Breast epithelium (tissue), 4 donors: ENCODE measurements at regions not wholly inside any gene's neighbourhood (a gene's known extent, or its start where the extent isn't known, plus 50 kb on each side); places are given as distances from the start of the nearest gene placed in this dataset.
"Not testable (repeated sequence)": the region's sequence is repeated elsewhere in the genome, so short reads cannot be mapped to it uniquely, and the experiment has no call there.

Experiments
- DNase-seq, 2 donors: peaks; one replicate each; pipeline ENCODE4 v3.0.0-alpha.2; 2019; ENCODE audit warnings: low spot score in 2 of 2
- H3K27ac ChIP-seq, 2 donors: fragments of 200-600 bp; sonication (generic) in 1 of 2; one replicate each; pipeline ENCODE4 v1.5.1; 2016 to 2019; ENCODE audit warnings: mild to moderate bottlenecking in 1 of 2
- H3K27me3 ChIP-seq, 2 donors: fragments of 200-600 bp; sonication (generic) in 1 of 2; one replicate each; pipeline versions ENCODE4 v1.5.1 to v1.6.0; 2017 to 2019; ENCODE audit warnings: control low read depth in 1 of 2, mild to moderate bottlenecking in 1 of 2
- H3K36me3 ChIP-seq: fragments of 200-600 bp; one replicate; pipeline ENCODE4 v1.5.1; 2019
- H3K4me1 ChIP-seq, 2 donors: fragments of 200-600 bp; sonication (generic); one replicate each; pipeline ENCODE4 v1.5.1; 2016 to 2019; ENCODE audit warnings: control low read depth in 1 of 2
- H3K4me3 ChIP-seq, 3 donors: fragments of 200-600 bp; sonication (generic); 1 replicate in 2 of 3; 2 replicates in 1 of 3; pipeline ENCODE4 v1.5.1; 2016 to 2019; ENCODE audit warnings: mild to moderate bottlenecking in 3 of 3, moderate library complexity in 2 of 3
- H3K9me3 ChIP-seq, 2 donors: fragments of 200-600 bp; sonication (generic) in 1 of 2; one replicate each; pipeline ENCODE4 v1.5.1; 2016 to 2019; ENCODE audit warnings: control low read depth in 1 of 2
- POLR2A ChIP-seq: fragments of 450-650 bp; IDR thresholded peaks from one replicate; pipeline ENCODE4 v1.6.1; 2016; ENCODE audit warnings: antibody characterized with exemption, mild to moderate bottlenecking, moderate library complexity
- POLR2AphosphoS5 ChIP-seq, 3 donors: sonication (generic); formaldehyde crosslinking; IDR thresholded peaks; one replicate each; pipeline ENCODE4 v1.6.1; 2017; ENCODE audit warnings: antibody characterized with exemption in 3 of 3
- intact Hi-C: fragments of 100-400 bp; cut with DNase I; formaldehyde crosslinking; loops from one replicate; pipeline ENCODE4 v1.15.1; 2023; ENCODE audit warnings: low total_unique reads
- TF ChIP-seq, protein P1 (sequence below), 3 donors: fragments of 450-650 bp; IDR thresholded peaks; one replicate each; pipeline ENCODE4 v1.5.1; 2016 to 2017; ENCODE audit warnings: antibody characterized with exemption in 3 of 3, mild to moderate bottlenecking in 3 of 3, moderate library complexity in 3 of 3

DNA sequence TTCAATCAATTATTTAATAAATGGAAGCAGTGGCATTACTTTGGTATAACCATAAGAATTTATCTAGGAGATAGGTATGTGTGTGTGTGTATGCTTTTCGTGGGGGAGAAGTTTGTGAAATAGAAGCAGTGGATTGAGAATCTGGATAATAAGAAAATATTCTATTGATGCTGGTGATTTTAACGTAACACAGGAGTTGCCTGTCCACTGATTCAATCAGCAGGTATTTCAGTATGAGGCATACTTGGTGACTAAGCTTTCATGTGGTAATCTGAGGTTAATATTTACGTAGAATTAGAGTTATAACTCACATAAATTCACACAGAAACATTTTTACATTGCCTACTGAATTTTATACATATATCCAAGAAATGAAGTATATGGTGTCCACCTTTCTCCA, 568.0 kb downstream of the ZWINT start:
- Histone ChIP-seq H3K27me3 (no peaks in the 10 kb centered on the region), H3K9me3 (no peaks in the 10 kb centered on the region), H3K4me3 (no peak overlapping the region), H3K36me3 (no peaks in the 10 kb centered on the region), H3K4me1 (no peaks in the 10 kb centered on the region), H3K27ac (no peak overlapping the region)
- intact Hi-C loops, result no loop called here
- no peak for TF ChIP-seq POLR2AphosphoS5 (IDR thresholded peaks at IDR 0.05)
- no peak for TF ChIP-seq POLR2A
- TF ChIP-seq, protein P1, sequence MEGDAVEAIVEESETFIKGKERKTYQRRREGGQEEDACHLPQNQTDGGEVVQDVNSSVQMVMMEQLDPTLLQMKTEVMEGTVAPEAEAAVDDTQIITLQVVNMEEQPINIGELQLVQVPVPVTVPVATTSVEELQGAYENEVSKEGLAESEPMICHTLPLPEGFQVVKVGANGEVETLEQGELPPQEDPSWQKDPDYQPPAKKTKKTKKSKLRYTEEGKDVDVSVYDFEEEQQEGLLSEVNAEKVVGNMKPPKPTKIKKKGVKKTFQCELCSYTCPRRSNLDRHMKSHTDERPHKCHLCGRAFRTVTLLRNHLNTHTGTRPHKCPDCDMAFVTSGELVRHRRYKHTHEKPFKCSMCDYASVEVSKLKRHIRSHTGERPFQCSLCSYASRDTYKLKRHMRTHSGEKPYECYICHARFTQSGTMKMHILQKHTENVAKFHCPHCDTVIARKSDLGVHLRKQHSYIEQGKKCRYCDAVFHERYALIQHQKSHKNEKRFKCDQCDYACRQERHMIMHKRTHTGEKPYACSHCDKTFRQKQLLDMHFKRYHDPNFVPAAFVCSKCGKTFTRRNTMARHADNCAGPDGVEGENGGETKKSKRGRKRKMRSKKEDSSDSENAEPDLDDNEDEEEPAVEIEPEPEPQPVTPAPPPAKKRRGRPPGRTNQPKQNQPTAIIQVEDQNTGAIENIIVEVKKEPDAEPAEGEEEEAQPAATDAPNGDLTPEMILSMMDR (IDR thresholded peaks at IDR 0.05), result no peak
- DNase-seq, result no peak

DNA sequence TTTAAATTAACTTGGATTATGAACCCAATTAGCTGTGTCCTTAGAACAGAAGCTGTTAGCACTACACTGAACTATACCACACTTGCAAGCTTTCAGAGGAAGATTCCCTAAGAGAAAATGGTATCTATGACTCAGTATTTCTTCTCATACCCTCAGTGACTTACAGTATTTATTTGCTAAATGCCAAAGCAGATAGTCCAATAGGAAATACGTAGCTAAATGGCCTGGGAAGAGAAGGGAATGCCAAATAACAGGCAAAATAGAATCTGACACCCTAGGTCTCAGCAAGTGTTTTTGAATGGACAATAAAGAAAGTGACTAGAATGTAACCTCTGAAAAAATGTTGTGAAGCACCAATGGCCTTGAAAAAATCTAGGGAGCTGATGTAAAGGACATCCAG, 570.8 kb downstream of the ZWINT start:
- H3K27me3 ChIP-seq, H3K4me3 ChIP-seq, H3K9me3 ChIP-seq, intact Hi-C loops, H3K36me3 ChIP-seq, H3K4me1 ChIP-seq, H3K27ac ChIP-seq, DNase-seq: not testable (repeated sequence)

DNA sequence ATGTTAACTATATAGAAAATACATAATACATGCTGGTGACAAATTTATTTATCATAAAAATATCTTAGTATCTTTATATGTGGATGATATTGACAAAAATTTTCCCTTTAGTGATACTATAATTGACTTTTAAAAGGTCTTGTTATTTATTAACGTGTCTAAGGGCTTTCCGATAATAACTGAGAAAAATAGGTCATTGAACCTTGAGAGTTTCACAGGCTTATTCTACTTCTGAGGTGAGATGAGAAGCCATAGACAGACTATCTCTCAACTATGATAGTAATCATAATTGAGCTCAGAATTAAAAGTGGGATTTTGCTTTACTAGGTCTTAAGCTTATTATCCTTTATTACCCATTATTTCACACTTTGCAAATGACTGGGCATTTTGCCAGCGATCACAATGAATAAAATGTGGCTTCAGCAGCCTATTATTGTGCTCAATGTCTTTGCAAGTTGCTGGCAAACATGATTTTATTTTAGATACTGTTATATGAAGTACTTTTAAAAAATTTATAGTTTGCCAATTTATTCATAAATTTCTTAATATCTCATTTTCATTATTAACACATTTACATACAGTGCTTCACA, 574.5 kb downstream of the ZWINT start:
- H3K4me1 ChIP-seq, result no peaks in the 10 kb centered on the region

DNA sequence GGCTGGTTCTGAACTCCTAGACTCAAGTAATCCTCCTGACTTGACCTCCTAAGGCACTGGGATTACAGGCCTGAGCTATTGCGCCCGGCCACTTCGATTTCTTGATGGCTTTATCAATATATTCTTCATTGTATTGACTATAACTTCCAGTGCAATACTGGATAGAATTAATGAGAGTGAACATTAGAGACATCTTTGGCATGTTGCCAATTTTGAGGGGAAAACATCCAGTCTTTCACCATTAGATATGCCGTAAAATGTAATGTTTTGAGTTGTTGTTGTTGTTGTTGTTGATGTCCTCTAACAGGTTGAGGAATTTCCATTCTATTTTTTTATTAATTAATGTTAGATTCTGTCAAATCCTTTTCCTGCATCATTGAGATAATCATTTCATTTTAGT, 578.9 kb downstream of the ZWINT start:
- Histone ChIP-seq H3K4me3 (no peak overlapping the region), H3K9me3 (no peaks in the 10 kb centered on the region), H3K27me3 (no peaks in the 10 kb centered on the region), H3K4me1 (no peaks in the 10 kb centered on the region), H3K27ac (no peak overlapping the region), H3K36me3 (no peaks in the 10 kb centered on the region)
- no peak for DNase-seq
- TF ChIP-seq POLR2A (no peak), POLR2AphosphoS5 (IDR thresholded peaks at IDR 0.05) (no peak)
- TF ChIP-seq, protein P1 (IDR thresholded peaks at IDR 0.05), result no peak
- intact Hi-C loops, result no loop called here

More for the DNA sequence above, 574.5 kb downstream of the ZWINT start:
- Histone ChIP-seq H3K36me3 (no peaks in the 10 kb centered on the region), H3K4me3 (no peak overlapping the region), H3K27ac (no peak overlapping the region), H3K27me3 (no peaks in the 10 kb centered on the region), H3K9me3 (no peaks in the 10 kb centered on the region)
- no peak for DNase-seq
- intact Hi-C loops, result no loop called here
- TF ChIP-seq POLR2A (no peak), POLR2AphosphoS5 (IDR thresholded peaks at IDR 0.05) (no peak)
- TF ChIP-seq, protein P1 (IDR thresholded peaks at IDR 0.05), result no peak

DNA sequence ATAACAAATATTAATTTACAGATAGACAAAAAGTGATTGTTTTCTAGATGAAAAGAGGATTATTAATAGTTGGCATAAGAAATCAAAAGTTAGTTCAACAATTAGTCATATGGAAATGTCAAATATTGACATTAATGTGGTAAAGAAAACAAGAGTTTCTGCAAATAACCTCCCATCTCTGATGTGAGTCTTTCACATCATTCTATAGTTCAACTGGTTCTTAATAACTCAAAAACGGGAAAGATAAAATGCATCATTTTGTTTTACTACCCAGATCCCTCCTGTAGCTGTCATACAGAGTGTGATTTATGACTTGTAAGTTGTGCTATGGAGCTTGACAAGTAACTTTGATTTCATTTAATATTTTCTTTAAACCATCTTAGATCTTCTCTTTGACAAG, 594.8 kb downstream of the ZWINT start:
- DNase-seq, result no peak
- H3K4me1 ChIP-seq, result no peaks in the 10 kb centered on the region
- no peaks in the 10 kb centered on the region for H3K9me3 ChIP-seq
- no peak overlapping the region for H3K27ac ChIP-seq
- TF ChIP-seq POLR2A, result no peak
- TF ChIP-seq, protein P1 (IDR thresholded peaks at IDR 0.05), result no peak
- TF ChIP-seq POLR2AphosphoS5 (IDR thresholded peaks at IDR 0.05), result no peak
- H3K4me3 ChIP-seq, result no peak overlapping the region
- no peaks in the 10 kb centered on the region for H3K27me3 ChIP-seq
- intact Hi-C loops, result no loop called here
- no peaks in the 10 kb centered on the region for H3K36me3 ChIP-seq

DNA sequence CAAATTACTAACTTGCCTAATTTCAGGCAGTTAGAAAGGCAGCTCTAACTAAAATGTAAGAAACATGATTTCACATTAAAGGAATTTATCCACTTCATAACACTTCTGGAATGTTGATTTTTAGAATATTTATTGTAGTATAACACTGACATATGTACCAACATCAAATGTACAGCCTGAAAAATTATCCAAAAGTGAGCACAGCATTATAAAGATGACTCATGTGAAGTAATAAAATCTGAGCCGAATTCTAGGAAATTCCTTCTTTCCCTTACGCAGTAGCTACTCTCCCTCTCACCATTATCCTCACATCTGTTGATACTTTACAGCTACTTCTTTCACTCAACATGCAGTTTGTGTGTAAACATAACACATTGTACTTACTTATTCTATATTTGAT, 610.6 kb downstream of the ZWINT start:
- intact Hi-C loops, result no loop called here
- Histone ChIP-seq H3K27ac (no peak overlapping the region), H3K27me3 (no peaks in the 10 kb centered on the region), H3K4me3 (no peak overlapping the region), H3K9me3 (no peaks in the 10 kb centered on the region), H3K4me1 (no peaks in the 10 kb centered on the region), H3K36me3 (no peaks in the 10 kb centered on the region)
- TF ChIP-seq POLR2A (no peak), POLR2AphosphoS5 (IDR thresholded peaks at IDR 0.05) (no peak)
- TF ChIP-seq, protein P1 (IDR thresholded peaks at IDR 0.05), result no peak
- no peak for DNase-seq
